ENCODE measurements at regions not wholly inside any gene's neighbourhood (a gene's known extent, or its start where the extent isn't known, plus 50 kb on each side); places are given as distances from the start of the nearest gene placed in this dataset.

- TF ChIP-seq EZH2phosphoT487 (IDR thresholded peaks at IDR 0.05; ENCODE audit: borderline replicate concordance, low read depth, low read length) = no peak
- TF ChIP-seq CTCF (conservative IDR thresholded peaks at IDR 0.05; ENCODE audit: low read length) = no peak
- intact Hi-C loops (cut with micrococcal nuclease; ENCODE audit: unreplicated experiment) = no loop called here
- no peak for DNase-seq (ENCODE audit: low spot score)
- Histone ChIP-seq H3K4me2 (ENCODE audit: low read length) (no peak overlapping the region), H4K20me1 (ENCODE audit: insufficient read depth, low read length) (no peaks in the 10 kb centered on the region), H3K27ac (ENCODE audit: low read depth, low read length, poor library complexity, severe bottlenecking) (no peak overlapping the region), H3K9me3 (ENCODE audit: low read length) (no peaks in the 10 kb centered on the region), H3K79me2 (ENCODE audit: insufficient read depth, low read depth, low read length) (no peaks in the 10 kb centered on the region), H3K4me1 (ENCODE audit: insufficient read depth, low read length, poor library complexity, severe bottlenecking) (no peaks in the 10 kb centered on the region), H3K4me3 (ENCODE audit: low read depth, low read length, poor library complexity, severe bottlenecking) (no peak overlapping the region), H3K36me3 (ENCODE audit: insufficient read depth, low read length) (no peaks in the 10 kb centered on the region), H2AFZ (ENCODE audit: low read length) (no peak overlapping the region), H3K9me2 (ENCODE audit: insufficient read depth, low read length) (no peaks in the 10 kb centered on the region)
- CTCF ChIA-PET (ENCODE audit: unreplicated experiment) = no interaction called here
- BruUV-seq (replicated peaks) = no TSS peak
- POLR2A ChIA-PET = no interaction called here
These were observed 158.4 kb downstream of the ERCC6L2 start for GRCh38 chr9:96033896-96034295.

GRCh38 chr9:96031916-96032534 lies 156.5 kb downstream of the ERCC6L2 start:
- Histone ChIP-seq H3K79me2 (ENCODE audit: insufficient read depth, low read depth, low read length) (no peaks in the 10 kb centered on the region), H4K20me1 (ENCODE audit: insufficient read depth, low read length) (no peaks in the 10 kb centered on the region), H3K9me2 (ENCODE audit: insufficient read depth, low read length) (no peaks in the 10 kb centered on the region), H3K4me3 (ENCODE audit: low read depth, low read length, poor library complexity, severe bottlenecking) (no peak overlapping the region), H3K4me2 (ENCODE audit: low read length) (no peak overlapping the region), H3K9me3 (ENCODE audit: low read length) (no peaks in the 10 kb centered on the region), H2AFZ (ENCODE audit: low read length) (no peak overlapping the region), H3K36me3 (ENCODE audit: insufficient read depth, low read length) (no peaks in the 10 kb centered on the region), H3K4me1 (ENCODE audit: insufficient read depth, low read length, poor library complexity, severe bottlenecking) (no peaks in the 10 kb centered on the region), H3K27ac (ENCODE audit: low read depth, low read length, poor library complexity, severe bottlenecking) (no peak overlapping the region)
- TF ChIP-seq CTCF (conservative IDR thresholded peaks at IDR 0.05; ENCODE audit: low read length) (no peak), EZH2phosphoT487 (IDR thresholded peaks at IDR 0.05; ENCODE audit: borderline replicate concordance, low read depth, low read length) (no peak)
- ChIA-PET CTCF (ENCODE audit: unreplicated experiment) (no interaction called here), POLR2A (no interaction called here)
- intact Hi-C loops (cut with micrococcal nuclease; ENCODE audit: unreplicated experiment) = no loop called here
- no TSS peak for BruUV-seq (replicated peaks)
- DNase-seq (ENCODE audit: low spot score) = no peak

- Histone ChIP-seq H3K9me2 (ENCODE audit: insufficient read depth, low read length) (no peaks in the 10 kb centered on the region), H4K20me1 (ENCODE audit: insufficient read depth, low read length) (no peaks in the 10 kb centered on the region), H3K79me2 (ENCODE audit: insufficient read depth, low read depth, low read length) (no peaks in the 10 kb centered on the region), H3K27ac (ENCODE audit: low read depth, low read length, poor library complexity, severe bottlenecking) (no peak overlapping the region), H3K4me3 (ENCODE audit: low read depth, low read length, poor library complexity, severe bottlenecking) (no peak overlapping the region), H2AFZ (ENCODE audit: low read length) (no peak overlapping the region), H3K9me3 (ENCODE audit: low read length) (no peaks in the 10 kb centered on the region), H3K36me3 (ENCODE audit: insufficient read depth, low read length) (no peaks in the 10 kb centered on the region), H3K4me1 (ENCODE audit: insufficient read depth, low read length, poor library complexity, severe bottlenecking) (no peaks in the 10 kb centered on the region), H3K4me2 (ENCODE audit: low read length) (no peak overlapping the region)
- CTCF ChIA-PET (ENCODE audit: unreplicated experiment) = no interaction called here
- TF ChIP-seq EZH2phosphoT487 (IDR thresholded peaks at IDR 0.05; ENCODE audit: borderline replicate concordance, low read depth, low read length) (no peak), CTCF (conservative IDR thresholded peaks at IDR 0.05; ENCODE audit: low read length) (no peak)
- POLR2A ChIA-PET = no interaction called here
- BruUV-seq (replicated peaks) = no TSS peak
- intact Hi-C loops (cut with micrococcal nuclease; ENCODE audit: unreplicated experiment) = no loop called here
- no peak for DNase-seq (ENCODE audit: low spot score)
These were observed 155.9 kb downstream of the ERCC6L2 start for GRCh38 chr9:96031366-96031824.
